T-cell (primary cell): ENCODE measurements at regions not wholly inside any gene's neighbourhood (a gene's known extent, or its start where the extent isn't known, plus 50 kb on each side); places are given as distances from the start of the nearest gene placed in this dataset.
"Not testable (repeated sequence)": the region's sequence is repeated elsewhere in the genome, so short reads cannot be mapped to it uniquely, and the experiment has no call there.

Source experiments
- ATAC-seq, 4 experiments: fragments of 200-7000 bp in 3 of 4; fragments of 150-1000 bp in 1 of 4; cut with Tn5 transposase; replicated peaks in 1 of 4; 1 replicate in 3 of 4; 2 replicates in 1 of 4; pipeline ENCODE4 v1.10.0; 2021; ENCODE audit warnings: moderate library complexity in 3 of 4, mild to moderate bottlenecking in 2 of 4, moderate number of reproducible peaks in 1 of 4
- CTCF ChIA-PET, 2 donors: fragments of 300-600 bp; sonication (Branson Sonifier 250); formaldehyde crosslinking; loops; one replicate each; lab custom pipeline; 2022; ENCODE audit warnings: antibody characterized with exemption in 2 of 2; lab: Charles Lee
- POLR2A ChIA-PET, 2 donors: fragments of 300-600 bp; sonication (Branson Sonifier 250); formaldehyde crosslinking; loops; one replicate each; lab custom pipeline; 2022; ENCODE audit warnings: antibody characterized with exemption in 2 of 2; lab: Charles Lee
- DNase-seq, 35 experiments: peaks; one replicate each; pipeline versions ENCODE4 v3.0.0 to v3.0.0-alpha.2; 2013 to 2023
- H3K27ac ChIP-seq: one replicate; pipeline ENCODE4 v1.5.1; 2013; ENCODE audit warnings: low read length
- H3K27me3 ChIP-seq, 2 experiments: replicated peaks in 1 of 2; 1 replicate in 1 of 2; 2 replicates in 1 of 2; pipeline versions ENCODE4 v1.6.1 to v1.7.0; 2013; ENCODE audit warnings: low read length in 1 of 2, mixed read lengths in 1 of 2; ENCODE audit not compliant: control insufficient read depth in 2 of 2, insufficient read depth in 2 of 2; ENCODE audit errors: extremely low read depth in 1 of 2
- H3K36me3 ChIP-seq, 2 donors: 1 replicate in 1 of 2; 2 replicates in 1 of 2; pipeline versions ENCODE4 v1.6.1 to v1.7.0; 2013; ENCODE audit warnings: low read length in 1 of 2; ENCODE audit not compliant: control insufficient read depth in 2 of 2, insufficient read depth in 1 of 2; ENCODE audit errors: extremely low read depth in 1 of 2
- H3K4me1 ChIP-seq, 2 experiments: 1 replicate in 1 of 2; 2 replicates in 1 of 2; pipeline versions ENCODE4 v1.6.1 to v1.7.0; 2013; ENCODE audit warnings: low read length in 2 of 2, mixed read lengths in 1 of 2; ENCODE audit not compliant: insufficient read depth in 2 of 2, control insufficient read depth in 1 of 2; ENCODE audit errors: extremely low read depth in 1 of 2
- H3K4me3 ChIP-seq, 2 donors: 1 replicate in 1 of 2; 2 replicates in 1 of 2; pipeline versions ENCODE4 v1.5.1 to v1.7.0; 2013; ENCODE audit warnings: mild to moderate bottlenecking in 2 of 2, low read length in 1 of 2, moderate library complexity in 1 of 2; ENCODE audit not compliant: control insufficient read depth in 1 of 2; ENCODE audit errors: extremely low read depth in 1 of 2
- H3K9me3 ChIP-seq: 2 replicates; pipeline ENCODE4 v1.7.0; 2013
- H3K27ac Mint-ChIP-seq, 2 donors: one replicate each; pipeline ENCODE4 v1.8.0; 2020 to 2021; ENCODE audit warnings: mild to moderate bottlenecking in 2 of 2, mixed read lengths in 2 of 2
- H3K27me3 Mint-ChIP-seq, 2 donors: one replicate each; pipeline ENCODE4 v1.8.0; 2021 to 2022; ENCODE audit warnings: mixed read lengths in 2 of 2
- H3K36me3 Mint-ChIP-seq: one replicate; pipeline ENCODE4 v1.8.0; 2021; ENCODE audit warnings: mixed read lengths
- H3K4me1 Mint-ChIP-seq, 3 donors: one replicate each; pipeline ENCODE4 v1.8.0; 2020 to 2022; ENCODE audit warnings: mixed read lengths in 3 of 3, mild to moderate bottlenecking in 1 of 3
- H3K4me3 Mint-ChIP-seq, 3 donors: one replicate each; pipeline ENCODE4 v1.8.0; 2020 to 2022; ENCODE audit warnings: mild to moderate bottlenecking in 3 of 3, mixed read lengths in 3 of 3, moderate library complexity in 3 of 3
- H3K9me3 Mint-ChIP-seq, 3 donors: one replicate each; pipeline ENCODE4 v1.8.0; 2020 to 2022; ENCODE audit warnings: mixed read lengths in 3 of 3
- WGBS: methylation state at CpG from one replicate; pipeline ENCODE4 v1.1.5; 2013; ENCODE audit warnings: missing lambda C conversion rate; ENCODE audit not compliant: insufficient coverage; 5-methylcytosine and 5-hydroxymethylcytosine counted together

DNA sequence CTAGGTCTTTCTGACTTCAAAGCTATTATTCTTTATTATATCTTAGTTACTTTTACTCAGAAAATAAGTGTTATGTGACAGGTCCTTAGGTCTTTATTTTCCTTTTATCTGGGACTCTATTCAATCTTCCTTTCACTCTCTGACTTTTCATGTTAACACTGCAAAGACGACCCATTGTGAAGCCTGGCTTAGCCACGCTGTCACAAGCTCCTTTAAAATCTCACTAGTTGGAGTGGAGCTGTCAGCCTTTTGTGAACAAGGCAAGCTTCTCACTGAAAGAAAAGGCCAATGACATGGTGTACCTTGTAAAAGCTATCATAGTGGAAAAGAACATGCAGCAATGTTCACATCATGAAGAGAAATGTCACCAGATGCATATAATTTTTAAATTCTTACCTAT, 1130.7 kb upstream of the FAM98A start:
- no CpG with 5 or more reads among the region's 2 CpGs for WGBS
- no peaks in the 10 kb centered on the region for H3K36me3 ChIP-seq
- H3K27ac Mint-ChIP-seq = no peak overlapping the region
- no peak for DNase-seq
- POLR2A ChIA-PET = no interaction called here
- no peaks in the 10 kb centered on the region for H3K27me3 ChIP-seq
- no peaks in the 10 kb centered on the region for H3K9me3 ChIP-seq
- H3K4me1 Mint-ChIP-seq = no peaks in the 10 kb centered on the region
- no peaks in the 10 kb centered on the region for H3K4me1 ChIP-seq
- H3K36me3 Mint-ChIP-seq = no peaks in the 10 kb centered on the region
- H3K4me3 Mint-ChIP-seq = no peak overlapping the region
- peaks cover 0 to 3% (median 3%) of the 10 kb centered on the region in 3 donors for H3K9me3 Mint-ChIP-seq
- no peak overlapping the region for H3K4me3 ChIP-seq
- CTCF ChIA-PET = no interaction called here
- no peak for ATAC-seq
- H3K27me3 Mint-ChIP-seq = no peaks in the 10 kb centered on the region
- H3K27ac ChIP-seq = no peak overlapping the region

DNA sequence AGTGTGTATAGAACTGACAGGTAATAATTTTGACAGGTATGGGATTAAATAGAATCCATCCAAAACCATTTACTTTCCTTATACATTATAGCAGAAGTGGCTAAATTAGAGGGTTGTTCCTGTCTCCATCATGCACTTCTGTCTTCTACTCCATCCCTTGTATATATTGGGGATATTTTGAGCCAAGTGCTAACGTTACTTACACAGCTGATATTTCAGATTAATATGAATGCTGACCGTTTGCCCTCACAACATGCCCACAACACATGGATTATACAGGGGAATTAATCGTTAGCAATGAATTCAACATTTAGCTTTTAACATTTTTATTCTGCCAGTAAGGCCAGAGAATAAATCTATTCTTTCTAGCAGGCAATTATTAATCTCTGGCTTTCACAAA, 1125.0 kb upstream of the FAM98A start:
- ATAC-seq (no peak), DNase-seq (no peak)
- Histone ChIP-seq H3K4me1 (no peaks in the 10 kb centered on the region), H3K9me3 (no peaks in the 10 kb centered on the region), H3K27me3 (no peaks in the 10 kb centered on the region), H3K36me3 (no peaks in the 10 kb centered on the region), H3K27ac (no peak overlapping the region), H3K4me3 (no peak overlapping the region)
- Mint-ChIP-seq H3K27me3 (no peaks in the 10 kb centered on the region), H3K4me1 (no peaks in the 10 kb centered on the region), H3K36me3 (no peaks in the 10 kb centered on the region), H3K27ac (no peak overlapping the region), H3K9me3 (peaks cover 0 to 4% (median 3%) of the 10 kb centered on the region in 3 donors), H3K4me3 (no peak overlapping the region)
- WGBS = no CpG with 5 or more reads among the region's 3 CpGs
- POLR2A ChIA-PET = no interaction called here
- CTCF ChIA-PET = no interaction called here

DNA sequence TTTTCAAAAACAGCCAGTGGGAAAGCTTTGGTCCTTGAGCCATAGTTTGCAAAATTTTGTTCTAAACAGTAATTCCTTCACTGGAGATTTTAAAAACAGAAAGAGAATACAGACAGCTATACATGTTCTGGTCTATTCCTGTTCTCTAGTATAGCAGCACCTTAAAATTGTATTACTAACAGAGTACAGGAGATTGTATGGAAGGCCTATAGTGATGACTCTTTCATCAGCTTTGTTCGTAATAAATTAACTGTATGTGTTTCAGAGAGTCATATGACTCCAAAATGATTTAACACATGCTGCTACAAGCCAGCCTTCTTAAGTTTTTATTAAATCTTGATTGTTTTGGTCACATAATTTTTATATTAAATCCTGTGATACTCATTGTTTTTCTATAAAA, 1124.6 kb upstream of the FAM98A start:
- H3K4me3 Mint-ChIP-seq = no peak overlapping the region
- DNase-seq = no peak
- H3K36me3 ChIP-seq = no peaks in the 10 kb centered on the region
- H3K9me3 ChIP-seq = no peaks in the 10 kb centered on the region
- no peaks in the 10 kb centered on the region for H3K36me3 Mint-ChIP-seq
- H3K27me3 ChIP-seq = no peaks in the 10 kb centered on the region
- no peak overlapping the region for H3K27ac ChIP-seq
- no peak for ATAC-seq
- POLR2A ChIA-PET = no interaction called here
- H3K4me1 Mint-ChIP-seq = no peaks in the 10 kb centered on the region
- no peak overlapping the region for H3K27ac Mint-ChIP-seq
- H3K4me3 ChIP-seq = no peak overlapping the region
- no peaks in the 10 kb centered on the region for H3K27me3 Mint-ChIP-seq
- H3K4me1 ChIP-seq = no peaks in the 10 kb centered on the region
- CTCF ChIA-PET = no interaction called here
- 80% methylated on average over 1 of the region's 1 CpG for WGBS
- peaks cover 0 to 6% (median 3%) of the 10 kb centered on the region in 3 donors for H3K9me3 Mint-ChIP-seq

DNA sequence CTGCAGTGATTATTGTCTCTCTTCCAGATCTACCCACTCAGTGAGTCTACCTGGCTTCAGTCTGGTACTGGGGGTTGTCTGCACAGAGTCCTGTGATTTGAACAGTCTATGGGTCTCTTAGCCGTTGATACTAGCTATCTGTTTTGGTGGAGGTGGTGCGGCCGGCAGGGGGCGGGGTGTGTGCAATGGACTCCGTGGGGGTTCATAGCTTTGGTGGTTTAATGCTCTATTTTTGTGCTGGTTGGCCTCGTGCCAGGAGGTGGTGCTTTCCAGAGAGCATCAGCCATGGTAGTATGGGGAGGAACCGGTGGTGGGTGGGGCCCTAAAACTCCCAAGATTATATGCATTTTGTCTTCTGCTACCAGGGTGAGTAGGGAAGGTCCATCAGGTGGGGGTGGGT, 1120.1 kb upstream of the FAM98A start:
- CTCF ChIA-PET = no interaction called here
- Histone ChIP-seq H3K9me3 (no peaks in the 10 kb centered on the region), H3K36me3 (no peaks in the 10 kb centered on the region), H3K27ac (no peak overlapping the region), H3K4me1 (no peaks in the 10 kb centered on the region), H3K4me3 (no peak overlapping the region), H3K27me3 (no peaks in the 10 kb centered on the region)
- 76% methylated on average over 6 of the region's 7 CpGs for WGBS
- Mint-ChIP-seq H3K4me1 (no peaks in the 10 kb centered on the region), H3K27me3 (no peaks in the 10 kb centered on the region), H3K36me3 (no peaks in the 10 kb centered on the region), H3K4me3 (no peak overlapping the region), H3K27ac (no peak overlapping the region), H3K9me3 (peaks cover 4 to 29% (median 5%) of the 10 kb centered on the region in 3 donors)
- POLR2A ChIA-PET = no interaction called here
- DNase-seq = no peak
- ATAC-seq = no peak

DNA sequence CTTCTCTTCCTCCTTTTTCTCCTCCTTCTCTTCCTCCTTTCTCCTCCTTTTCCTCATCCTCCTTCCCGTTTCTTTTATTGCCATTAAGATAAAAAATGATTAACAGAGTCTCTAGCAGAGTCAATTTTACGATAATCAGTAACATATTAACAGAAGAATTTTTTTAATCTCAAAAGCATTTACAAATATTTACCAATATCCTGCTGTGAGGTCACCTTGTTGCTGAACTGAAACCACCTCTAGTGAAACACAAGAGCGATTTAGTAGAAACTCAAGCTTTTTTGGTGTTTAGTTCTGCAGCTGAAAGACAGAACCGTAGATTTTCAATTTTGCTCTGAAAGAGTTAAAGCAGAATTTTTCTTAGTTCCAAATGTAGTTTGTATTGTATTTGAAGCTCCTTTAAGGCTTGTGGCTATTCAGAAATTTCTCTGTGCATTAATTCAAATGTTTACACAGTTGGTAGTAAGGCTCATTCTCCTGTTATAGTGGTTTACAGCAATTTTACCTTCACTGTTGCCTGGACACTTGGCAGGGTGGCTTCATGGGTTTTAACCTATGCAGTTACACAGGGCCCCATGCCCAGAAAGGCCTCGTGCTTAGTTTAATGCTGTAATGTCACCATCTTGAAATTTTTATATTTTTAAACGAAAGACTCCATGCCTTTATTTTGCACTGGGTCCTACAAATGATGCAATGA, 1106.6 kb upstream of the FAM98A start:
- H3K4me1 Mint-ChIP-seq = no peaks in the 10 kb centered on the region
- ATAC-seq (no peak), DNase-seq (no peak)
- Histone ChIP-seq H3K9me3 (no peaks in the 10 kb centered on the region), H3K4me3 (no peak overlapping the region), H3K27ac (no peak overlapping the region), H3K36me3 (no peaks in the 10 kb centered on the region), H3K27me3 (no peaks in the 10 kb centered on the region), H3K4me1 (no peaks in the 10 kb centered on the region)
- H3K27ac Mint-ChIP-seq = no peak overlapping the region
- H3K9me3 Mint-ChIP-seq = peaks cover 2 to 9% (median 9%) of the 10 kb centered on the region in 3 donors
- no peaks in the 10 kb centered on the region for H3K36me3 Mint-ChIP-seq
- H3K4me3 Mint-ChIP-seq = no peak overlapping the region
- POLR2A ChIA-PET = no interaction called here
- WGBS = 100% methylated on average over 1 of the region's 6 CpGs
- CTCF ChIA-PET = no interaction called here
- H3K27me3 Mint-ChIP-seq = no peaks in the 10 kb centered on the region

DNA sequence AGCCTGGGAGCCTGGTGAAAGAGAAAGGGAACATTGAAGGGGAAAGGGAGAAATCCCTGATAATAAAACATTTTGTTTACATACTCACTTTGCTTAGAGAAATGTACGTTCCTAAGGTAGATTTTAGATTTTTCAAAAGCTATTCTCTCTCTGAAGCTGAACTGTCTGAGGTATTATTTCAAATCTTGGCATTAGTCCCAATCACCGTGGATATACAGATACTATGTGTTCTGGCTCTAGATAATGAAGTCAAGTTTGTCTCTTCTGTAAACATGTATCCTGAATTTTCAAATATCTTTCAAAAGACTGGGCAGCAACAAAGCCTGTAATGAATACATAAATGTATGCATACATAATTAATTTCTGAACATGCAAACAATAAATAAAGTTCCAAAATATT, 1104.2 kb upstream of the FAM98A start:
- H3K4me3 ChIP-seq = no peak overlapping the region

DNA sequence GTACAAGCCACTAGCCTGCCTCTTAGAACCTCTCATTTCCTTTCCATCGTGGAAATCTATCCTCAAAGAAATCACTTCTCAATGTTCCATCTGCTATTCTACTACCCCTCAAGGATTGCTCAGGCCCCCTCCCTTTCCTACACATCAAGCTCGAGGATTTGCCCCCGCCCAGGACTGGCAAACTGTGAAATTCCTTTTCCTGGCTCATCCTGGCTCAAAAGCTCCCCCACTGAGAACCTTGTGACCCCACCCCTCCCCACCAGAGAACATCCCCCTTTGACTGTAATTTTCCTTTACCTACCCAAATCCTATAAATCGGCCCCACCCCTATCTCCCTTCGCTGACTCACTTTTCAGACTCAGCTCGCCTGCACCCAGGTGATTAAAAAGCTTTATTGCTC, 1103.3 kb upstream of the FAM98A start:
- H3K9me3 Mint-ChIP-seq, H3K4me3 Mint-ChIP-seq, H3K27me3 Mint-ChIP-seq, H3K36me3 ChIP-seq, H3K27ac ChIP-seq, H3K9me3 ChIP-seq, ATAC-seq, H3K4me1 ChIP-seq, H3K27me3 ChIP-seq, H3K4me1 Mint-ChIP-seq, H3K36me3 Mint-ChIP-seq, DNase-seq, H3K27ac Mint-ChIP-seq, H3K4me3 ChIP-seq, CTCF ChIA-PET: not testable (repeated sequence)
- 54% methylated on average over 3 of the region's 6 CpGs for WGBS
- POLR2A ChIA-PET = interaction anchor here in 1 of 2 donors (0.7 kb wide), 1 partner anchor 99 kb away, joined by 6 read pairs; no protein-coding TSS in a partner anchor

More for the DNA sequence above, 1104.2 kb upstream of the FAM98A start:
- Histone ChIP-seq H3K36me3 (no peaks in the 10 kb centered on the region), H3K27ac (no peak overlapping the region), H3K9me3 (no peaks in the 10 kb centered on the region), H3K4me1 (no peaks in the 10 kb centered on the region), H3K27me3 (no peaks in the 10 kb centered on the region)
- WGBS = no CpG with 5 or more reads among the region's 2 CpGs
- Mint-ChIP-seq H3K27ac (no peak overlapping the region), H3K36me3 (no peaks in the 10 kb centered on the region), H3K4me1 (no peaks in the 10 kb centered on the region), H3K4me3 (no peak overlapping the region), H3K9me3 (peaks cover 0 to 9% (median 7%) of the 10 kb centered on the region in 3 donors), H3K27me3 (no peaks in the 10 kb centered on the region)
- ChIA-PET CTCF (no interaction called here), POLR2A (no interaction called here)
- no peak for DNase-seq
- no peak for ATAC-seq
